GM23338 (cell line): ENCODE measurements at regions not wholly inside any gene's neighbourhood (a gene's known extent, or its start where the extent isn't known, plus 50 kb on each side); places are given as distances from the start of the nearest gene placed in this dataset.

ENCODE experiments used
- ATAC-seq: fragments of 200-7000 bp; cut with Tn5 transposase; 3 replicates; pipeline ENCODE4 v1.9.1; 2020
- DNase-seq: peaks from one replicate; pipeline ENCODE4 v3.0.0-alpha.2; 2015; ENCODE audit warnings: low spot score
- H2AFZ ChIP-seq: fragments of 200-600 bp; sonication (generic); 2 replicates; pipeline ENCODE4 v1.8.0; 2016; ENCODE audit warnings: antibody characterized with exemption, mild to moderate bottlenecking, moderate library complexity
- H3F3A ChIP-seq: fragments of 200-600 bp; sonication (generic); replicated peaks from 2 replicates; pipeline ENCODE4 v1.8.0; 2017; ENCODE audit warnings: antibody characterized with exemption, mixed run types, low read depth
- H3K27ac ChIP-seq: fragments of 200-600 bp; sonication (generic); 2 replicates; pipeline ENCODE4 v1.6.1; 2016; ENCODE audit warnings: low read depth
- H3K27me3 ChIP-seq: fragments of 200-600 bp; sonication (generic); 2 replicates; pipeline ENCODE4 v1.8.0; 2016; ENCODE audit warnings: mild to moderate bottlenecking, mixed run types, moderate library complexity; ENCODE audit not compliant: insufficient read depth
- H3K36me3 ChIP-seq: fragments of 200-600 bp; sonication (generic); 2 replicates; pipeline ENCODE4 v1.8.0; 2016; ENCODE audit warnings: mild to moderate bottlenecking; ENCODE audit not compliant: insufficient read depth
- H3K4me1 ChIP-seq: fragments of 200-600 bp; sonication (generic); 2 replicates; pipeline ENCODE4 v1.8.0; 2016; ENCODE audit warnings: mild to moderate bottlenecking, moderate library complexity; ENCODE audit not compliant: insufficient read depth
- H3K4me2 ChIP-seq: fragments of 200-600 bp; sonication (generic); 2 replicates; pipeline ENCODE4 v1.7.1; 2017; ENCODE audit warnings: mixed run types
- H3K4me3 ChIP-seq: fragments of 200-600 bp; sonication (generic); 2 replicates; pipeline ENCODE4 v1.6.1; 2016; ENCODE audit warnings: mixed run types
- H3K79me2 ChIP-seq: fragments of 200-600 bp; sonication (generic); replicated peaks from 2 replicates; pipeline ENCODE4 v1.8.0; 2017; ENCODE audit warnings: mild to moderate bottlenecking; ENCODE audit not compliant: insufficient read depth
- H3K9me2 ChIP-seq: fragments of 200-600 bp; sonication (generic); 2 replicates; pipeline ENCODE4 v1.8.0; 2017; ENCODE audit not compliant: insufficient read depth
- H4K20me1 ChIP-seq: fragments of 200-600 bp; sonication (generic); replicated peaks from 2 replicates; pipeline ENCODE4 v1.8.0; 2017; ENCODE audit warnings: mild to moderate bottlenecking; ENCODE audit not compliant: insufficient read depth
- H3K27ac Mint-ChIP-seq: 2 replicates; pipeline ENCODE4 v1.8.0; 2020; ENCODE audit warnings: inconsistent platforms, mild to moderate bottlenecking, moderate library complexity, mixed read lengths
- H3K27me3 Mint-ChIP-seq: 3 replicates; pipeline ENCODE4 v1.8.0; 2022; ENCODE audit warnings: low read depth, mild to moderate bottlenecking, moderate library complexity, mixed read lengths, inconsistent platforms; ENCODE audit not compliant: insufficient read depth, poor library complexity
- H3K36me3 Mint-ChIP-seq: 3 replicates; pipeline ENCODE4 v1.8.0; 2021; ENCODE audit warnings: low read depth, mild to moderate bottlenecking, inconsistent platforms, moderate library complexity, mixed read lengths
- H3K4me1 Mint-ChIP-seq: 3 replicates; pipeline ENCODE4 v1.8.0; 2020; ENCODE audit warnings: mild to moderate bottlenecking, inconsistent platforms, mixed read lengths
- H3K4me3 Mint-ChIP-seq: 3 replicates; pipeline ENCODE4 v1.8.0; 2021; ENCODE audit warnings: moderate library complexity, mild to moderate bottlenecking, inconsistent platforms, mixed read lengths
- H3K9me3 Mint-ChIP-seq: 3 replicates; pipeline ENCODE4 v1.8.0; 2020; ENCODE audit warnings: moderate library complexity, mild to moderate bottlenecking, inconsistent platforms, mixed read lengths
- CREB1 ChIP-seq: fragments of 250-450 bp; sonication (Bioruptor Pico); IDR thresholded peaks from 2 replicates; pipeline ENCODE4 v1.5.0; 2020; ENCODE audit warnings: low read depth, mild to moderate bottlenecking, moderate library complexity
- CTCF ChIP-seq, 2 experiments: fragments of 200-600 bp in 1 of 2; sonication (generic) in 1 of 2; conservative IDR thresholded peaks; 2 replicates each; pipeline versions ENCODE4 v1.5.1 to v1.6.1; 2016 to 2017; ENCODE audit warnings: antibody characterized with exemption in 2 of 2, low read depth in 2 of 2, mild to moderate bottlenecking in 2 of 2, moderate library complexity in 1 of 2
- ETS1 ChIP-seq: IDR thresholded peaks from 2 replicates; pipeline ENCODE4 v1.6.1; 2016; ENCODE audit warnings: antibody characterized with exemption
- EZH2 ChIP-seq: fragments of 200-600 bp; sonication (generic); IDR thresholded peaks from one replicate; pipeline ENCODE4 v1.8.0; 2017; ENCODE audit warnings: antibody characterized with exemption, mild to moderate bottlenecking, low read depth; ENCODE audit not compliant: unreplicated experiment
- EZH2phosphoT487 ChIP-seq: fragments of 200-600 bp; sonication (generic); IDR thresholded peaks from one replicate; pipeline ENCODE4 v1.8.1; 2018; ENCODE audit warnings: antibody characterized with exemption; ENCODE audit not compliant: unreplicated experiment
- JUNB ChIP-seq: IDR thresholded peaks from one replicate; pipeline ENCODE4 v1.6.1; 2016; ENCODE audit warnings: antibody characterized with exemption; ENCODE audit not compliant: unreplicated experiment
- NANOG ChIP-seq: IDR thresholded peaks from 2 replicates; pipeline ENCODE4 v1.6.1; 2016; ENCODE audit warnings: antibody characterized with exemption, borderline replicate concordance
- POLR2AphosphoS5 ChIP-seq: IDR thresholded peaks from 2 replicates; pipeline ENCODE4 v1.6.1; 2016; ENCODE audit warnings: antibody characterized with exemption, low read depth
- REST ChIP-seq: IDR thresholded peaks from one replicate; pipeline ENCODE4 v1.6.1; 2018; ENCODE audit warnings: antibody characterized with exemption; ENCODE audit not compliant: unreplicated experiment
- STAT1 ChIP-seq: IDR thresholded peaks from one replicate; pipeline ENCODE4 v1.6.1; 2016; ENCODE audit warnings: antibody characterized with exemption; ENCODE audit not compliant: unreplicated experiment
- ZNF114 ChIP-seq: fragments of 250-450 bp; sonication (Bioruptor Pico); IDR thresholded peaks from 2 replicates; pipeline ENCODE4 v1.5.0; 2020; ENCODE audit warnings: mild to moderate bottlenecking, moderate library complexity
- ZNF331 ChIP-seq: fragments of 250-450 bp; sonication (Bioruptor Pico); IDR thresholded peaks from 2 replicates; pipeline ENCODE4 v1.5.0; 2020; ENCODE audit warnings: low read depth, mild to moderate bottlenecking, moderate library complexity
- ZNF462 ChIP-seq: fragments of 250-450 bp; sonication (Bioruptor Pico); IDR thresholded peaks from 2 replicates; pipeline ENCODE4 v1.5.0; 2020; ENCODE audit warnings: mild to moderate bottlenecking, moderate library complexity

- H3K9me2 ChIP-seq: no peaks in the 10 kb centered on the region
- H3K27me3 ChIP-seq: no peaks in the 10 kb centered on the region
- H4K20me1 ChIP-seq: no peaks in the 10 kb centered on the region
- peaks cover 4% of the 10 kb centered on the region; the same call in 2 of the 3 replicates for H3K4me1 Mint-ChIP-seq
- H3K4me2 ChIP-seq: no peak overlapping the region
- H3K79me2 ChIP-seq: no peaks in the 10 kb centered on the region
- H3K4me3 ChIP-seq: no peak overlapping the region
- H3K4me3 Mint-ChIP-seq: no peak overlapping the region
- no peak for ATAC-seq
- H3K36me3 Mint-ChIP-seq: no peaks in the 10 kb centered on the region
- no peak for DNase-seq
- H3K27ac Mint-ChIP-seq: no peak overlapping the region
- TF ChIP-seq STAT1 (no peak), ETS1 (no peak), EZH2phosphoT487 (no peak), POLR2AphosphoS5 (no peak), CREB1 (CRISPR knock-in tag) (no peak), ZNF462 (CRISPR knock-in tag) (no peak), ZNF114 (no peak), NANOG (no peak), EZH2 (no peak), REST (no peak), CTCF (conservative IDR thresholded peaks at IDR 0.05; ENCODE audit: low read depth in 2 of 2) (no peak), ZNF331 (CRISPR knock-in tag) (no peak), JUNB (no peak)
- H2AFZ ChIP-seq: no peak overlapping the region
- H3K9me3 Mint-ChIP-seq: no peaks in the 10 kb centered on the region; the same call in 2 of the 3 replicates
- H3K27ac ChIP-seq: no peak overlapping the region
- H3K36me3 ChIP-seq: no peaks in the 10 kb centered on the region
- H3K27me3 Mint-ChIP-seq: no peaks in the 10 kb centered on the region
- H3K4me1 ChIP-seq: no peaks in the 10 kb centered on the region
- no peaks in the 10 kb centered on the region for H3F3A ChIP-seq
Observed at GRCh38 chr1:102627145-102627544, 481.2 kb downstream of the COL11A1 start.
